GM21515 (cell line): ENCODE measurements at regions not wholly inside any gene's neighbourhood (a gene's known extent, or its start where the extent isn't known, plus 50 kb on each side); places are given as distances from the start of the nearest gene placed in this dataset.

Experiments used
- ATAC-seq: cut with Tn5 transposase; IDR thresholded peaks from one replicate; pipeline ENCODE4 v1.9.1; 2021; ENCODE audit not compliant: unreplicated experiment

GRCh38 chr14:41972531-41972930, 365.9 kb downstream of the LRFN5 start:
- ATAC-seq: no peak

DNA sequence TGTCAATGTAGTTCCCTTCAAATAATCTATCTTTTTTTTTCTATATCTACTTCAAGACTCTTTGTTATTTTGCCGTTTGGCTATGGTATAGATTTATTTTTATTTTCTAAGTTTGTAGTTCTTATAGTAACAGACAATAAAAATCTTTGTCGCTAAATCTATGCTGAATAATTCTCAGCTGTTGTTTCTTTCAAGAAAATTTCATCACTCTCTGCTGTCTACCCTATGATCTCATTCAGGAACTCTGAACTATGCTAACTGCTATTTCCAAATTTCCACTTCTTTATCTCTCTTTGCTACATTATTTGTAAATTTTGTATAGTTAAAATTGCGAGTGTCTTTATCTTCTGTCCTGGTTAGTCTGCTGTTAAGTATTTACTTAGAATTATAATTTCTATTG, 353.6 kb downstream of the LRFN5 start:
- no peak for ATAC-seq

DNA sequence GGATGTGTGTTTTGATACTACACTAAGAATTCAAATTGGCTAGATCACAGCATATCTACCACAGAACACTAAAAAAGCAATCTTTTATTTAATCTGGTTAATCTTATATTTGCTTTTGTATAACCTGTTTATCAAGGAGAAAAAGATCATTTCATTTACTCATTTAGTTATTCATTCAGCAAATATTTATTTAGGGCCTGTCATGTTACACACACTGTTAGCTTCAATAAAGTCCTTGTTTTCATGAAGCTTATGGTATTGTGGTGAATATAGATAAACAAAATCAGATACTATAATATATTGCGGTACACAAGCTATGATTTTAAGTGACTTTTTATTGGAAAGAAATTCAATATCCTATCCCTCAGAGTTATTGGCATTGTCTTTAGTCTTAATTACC, 350.8 kb downstream of the LRFN5 start:
- ATAC-seq: no peak
